GM19468 (cell line): ENCODE measurements at regions not wholly inside any gene's neighbourhood (a gene's known extent, or its start where the extent isn't known, plus 50 kb on each side); places are given as distances from the start of the nearest gene placed in this dataset.

Experiments used
- ATAC-seq: cut with Tn5 transposase; IDR thresholded peaks from one replicate; pipeline ENCODE4 v1.9.1; 2021; ENCODE audit warnings: mild to moderate bottlenecking, moderate library complexity, moderate number of reproducible peaks; ENCODE audit not compliant: unreplicated experiment; ENCODE audit errors: extremely low read depth

- no peak for ATAC-seq
Observed at GRCh38 chr21:41597811-41598231, 89.9 kb upstream of the TMPRSS2 start.

GRCh38 chr21:41597227-41597626 lies 89.3 kb upstream of the TMPRSS2 start:
- no peak for ATAC-seq

- ATAC-seq, result no peak
Observed at GRCh38 chr21:41596241-41596925, 88.4 kb upstream of the TMPRSS2 start.

- no peak for ATAC-seq
Observed at GRCh38 chr21:41594268-41594667, 86.3 kb upstream of the TMPRSS2 start.

GRCh38 chr21:41593760-41594138 lies 85.8 kb upstream of the TMPRSS2 start:
- no peak for ATAC-seq

GRCh38 chr21:41593051-41593759 lies 85.2 kb upstream of the TMPRSS2 start:
- no peak for ATAC-seq

GRCh38 chr21:41589620-41590175 lies 81.7 kb upstream of the TMPRSS2 start:
- ATAC-seq, result no peak

- no peak for ATAC-seq
Observed at GRCh38 chr21:41589131-41589530, 81.2 kb upstream of the TMPRSS2 start.

GRCh38 chr21:41585199-41585994 lies 77.4 kb upstream of the TMPRSS2 start:
- ATAC-seq, result no peak

- no peak for ATAC-seq
Observed at GRCh38 chr21:41584603-41585176, 76.7 kb upstream of the TMPRSS2 start.

- no peak for ATAC-seq
Observed at GRCh38 chr21:41583274-41583790, 75.4 kb upstream of the TMPRSS2 start.

GRCh38 chr21:41582866-41583265 lies 74.9 kb upstream of the TMPRSS2 start:
- ATAC-seq, result no peak

GRCh38 chr21:41582298-41582840 lies 74.4 kb upstream of the TMPRSS2 start:
- ATAC-seq, result no peak

- ATAC-seq, result no peak
Observed at GRCh38 chr21:41581592-41582228, 73.8 kb upstream of the TMPRSS2 start.

GRCh38 chr21:41580758-41581554 lies 73.0 kb upstream of the TMPRSS2 start:
- no peak for ATAC-seq

GRCh38 chr21:41579692-41580091 lies 71.7 kb upstream of the TMPRSS2 start:
- no peak for ATAC-seq

- ATAC-seq, result no peak
Observed at GRCh38 chr21:41578716-41579115, 70.8 kb upstream of the TMPRSS2 start.

- ATAC-seq, result no peak
Observed at GRCh38 chr21:41578083-41578482, 70.1 kb upstream of the TMPRSS2 start.
